ENCODE measurements at regions not wholly inside any gene's neighbourhood (a gene's known extent, or its start where the extent isn't known, plus 50 kb on each side); places are given as distances from the start of the nearest gene placed in this dataset.
A peak's percentile ranks its signal among the peaks of the same experiment; 100 is the strongest.
"Not testable (repeated sequence)": the region's sequence is repeated elsewhere in the genome, so short reads cannot be mapped to it uniquely, and the experiment has no call there.

- Histone ChIP-seq H3K36me3 (ENCODE audit: control insufficient read depth in 3 of 3, insufficient read depth in 2 of 3, low read depth in 1 of 3, low read length in 3 of 3) (no peaks in the 10 kb centered on the region), H3K27ac (ENCODE audit: low read depth in 1 of 3, low read length in 2 of 3) (no peak overlapping the region), H3K9me3 (ENCODE audit: control insufficient read depth in 2 of 2, insufficient read depth in 1 of 2, low read depth in 1 of 2, low read length in 1 of 2) (no peaks in the 10 kb centered on the region), H3K27me3 (ENCODE audit: control insufficient read depth in 3 of 3, insufficient read depth in 3 of 3, low read length in 3 of 3) (no peaks in the 10 kb centered on the region), H3K4me1 (ENCODE audit: control insufficient read depth in 3 of 3, insufficient read depth in 2 of 3, low read depth in 1 of 3, low read length in 2 of 3) (no peaks in the 10 kb centered on the region), H3K4me3 (ENCODE audit: low read depth in 1 of 3, low read length in 3 of 3) (no peak overlapping the region)
- WGBS, 3 donors, result 53 to 62% (median 58%) methylated on average over 2 of the region's 2 CpGs
- FAIRE-seq (no peak), DNase-seq (no peak)
Observed at GRCh38 chr6:130604841-130605399, 222.3 kb upstream of the SMLR1 start.

DNA sequence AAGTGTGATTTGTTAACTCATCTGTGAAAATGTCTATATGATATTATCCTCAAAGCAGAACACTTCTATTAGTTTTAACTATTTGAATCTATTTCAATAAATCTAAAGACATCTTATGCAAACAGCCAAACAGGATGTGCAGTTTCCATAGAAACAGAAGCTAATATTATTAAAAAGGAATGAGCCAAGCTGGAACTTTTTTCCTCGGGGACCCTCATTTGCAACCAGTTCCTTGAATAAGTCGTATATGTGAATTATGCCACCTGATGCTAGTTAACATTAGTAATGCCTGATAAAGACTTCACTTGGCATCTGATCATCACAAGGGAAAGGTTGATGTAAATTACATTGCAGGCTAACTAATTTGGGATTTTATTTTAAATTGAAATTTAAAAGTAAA, 216.9 kb upstream of the SMLR1 start:
- H3K27me3 ChIP-seq (ENCODE audit: control insufficient read depth in 3 of 3, insufficient read depth in 3 of 3, low read length in 3 of 3), result no peaks in the 10 kb centered on the region
- no peaks in the 10 kb centered on the region for H3K4me1 ChIP-seq (ENCODE audit: control insufficient read depth in 3 of 3, insufficient read depth in 2 of 3, low read depth in 1 of 3, low read length in 2 of 3)
- no peak overlapping the region for H3K4me3 ChIP-seq (ENCODE audit: low read depth in 1 of 3, low read length in 3 of 3)
- H3K9me3 ChIP-seq (ENCODE audit: control insufficient read depth in 2 of 2, insufficient read depth in 1 of 2, low read depth in 1 of 2, low read length in 1 of 2), result no peaks in the 10 kb centered on the region
- no peak overlapping the region for H3K27ac ChIP-seq (ENCODE audit: low read depth in 1 of 3, low read length in 2 of 3)
- DNase-seq, result no peak
- FAIRE-seq, result no peak
- WGBS, 3 donors, result 61 to 68% (median 68%) methylated on average over 2 of the region's 2 CpGs
- H3K36me3 ChIP-seq (ENCODE audit: control insufficient read depth in 3 of 3, insufficient read depth in 2 of 3, low read depth in 1 of 3, low read length in 3 of 3), result no peaks in the 10 kb centered on the region

DNA sequence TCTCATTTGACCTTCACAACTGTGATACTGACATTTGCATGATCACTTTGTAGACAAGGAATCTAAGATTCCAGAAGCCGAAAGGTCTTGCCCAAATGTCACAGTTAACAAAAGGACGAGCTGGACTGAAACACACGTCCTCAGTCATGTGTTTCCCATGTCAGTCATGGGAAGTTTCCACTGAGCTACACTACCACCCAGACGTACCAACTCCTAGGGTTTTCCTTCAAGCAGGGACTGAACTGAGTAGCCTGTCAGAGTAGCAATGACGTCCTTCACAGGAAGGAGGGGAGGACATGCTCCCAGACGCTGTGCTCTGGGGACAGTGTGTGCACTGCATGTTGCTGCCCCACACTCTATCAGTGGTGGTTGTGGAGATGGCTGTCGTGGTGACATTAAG, 215.8 kb upstream of the SMLR1 start:
- H3K36me3 ChIP-seq (ENCODE audit: control insufficient read depth in 3 of 3, insufficient read depth in 2 of 3, low read depth in 1 of 3, low read length in 3 of 3), result no peaks in the 10 kb centered on the region
- no peak for FAIRE-seq
- 61 to 77% (median 65%) methylated on average over 7 of the region's 7 CpGs for WGBS, 3 donors

GRCh38 chr6:130613176-130613575, 214.0 kb upstream of the SMLR1 start:
- DNase-seq (no peak), FAIRE-seq (no peak)
- Histone ChIP-seq H3K4me3 (ENCODE audit: low read depth in 1 of 3, low read length in 3 of 3) (no peak overlapping the region), H3K4me1 (ENCODE audit: control insufficient read depth in 3 of 3, insufficient read depth in 2 of 3, low read depth in 1 of 3, low read length in 2 of 3) (no peaks in the 10 kb centered on the region), H3K36me3 (ENCODE audit: control insufficient read depth in 3 of 3, insufficient read depth in 2 of 3, low read depth in 1 of 3, low read length in 3 of 3) (no peaks in the 10 kb centered on the region), H3K9me3 (ENCODE audit: control insufficient read depth in 2 of 2, insufficient read depth in 1 of 2, low read depth in 1 of 2, low read length in 1 of 2) (no peaks in the 10 kb centered on the region), H3K27ac (ENCODE audit: low read depth in 1 of 3, low read length in 2 of 3) (no peak overlapping the region), H3K27me3 (ENCODE audit: control insufficient read depth in 3 of 3, insufficient read depth in 3 of 3, low read length in 3 of 3) (no peaks in the 10 kb centered on the region)
- WGBS, 3 donors, result 88 to 92% (median 90%) methylated on average over 7 of the region's 7 CpGs

More for the DNA sequence above, 215.8 kb upstream of the SMLR1 start:
- no peak overlapping the region for H3K27ac ChIP-seq (ENCODE audit: low read depth in 1 of 3, low read length in 2 of 3)
- no peaks in the 10 kb centered on the region for H3K4me1 ChIP-seq (ENCODE audit: control insufficient read depth in 3 of 3, insufficient read depth in 2 of 3, low read depth in 1 of 3, low read length in 2 of 3)
- H3K27me3 ChIP-seq (ENCODE audit: control insufficient read depth in 3 of 3, insufficient read depth in 3 of 3, low read length in 3 of 3), result no peaks in the 10 kb centered on the region
- peak in 1 of 2 donors; percentile 4 for DNase-seq
- no peaks in the 10 kb centered on the region for H3K9me3 ChIP-seq (ENCODE audit: control insufficient read depth in 2 of 2, insufficient read depth in 1 of 2, low read depth in 1 of 2, low read length in 1 of 2)
- no peak overlapping the region for H3K4me3 ChIP-seq (ENCODE audit: low read depth in 1 of 3, low read length in 3 of 3)

- Histone ChIP-seq H3K27me3 (ENCODE audit: control insufficient read depth in 3 of 3, insufficient read depth in 3 of 3, low read length in 3 of 3) (no peaks in the 10 kb centered on the region), H3K4me1 (ENCODE audit: control insufficient read depth in 3 of 3, insufficient read depth in 2 of 3, low read depth in 1 of 3, low read length in 2 of 3) (no peaks in the 10 kb centered on the region), H3K9me3 (ENCODE audit: control insufficient read depth in 2 of 2, insufficient read depth in 1 of 2, low read depth in 1 of 2, low read length in 1 of 2) (no peaks in the 10 kb centered on the region), H3K4me3 (ENCODE audit: low read depth in 1 of 3, low read length in 3 of 3) (no peak overlapping the region), H3K27ac (ENCODE audit: low read depth in 1 of 3, low read length in 2 of 3) (no peak overlapping the region), H3K36me3 (ENCODE audit: control insufficient read depth in 3 of 3, insufficient read depth in 2 of 3, low read depth in 1 of 3, low read length in 3 of 3) (no peaks in the 10 kb centered on the region)
- 92 to 96% (median 95%) methylated on average over 1 of the region's 1 CpG for WGBS, 3 donors
- DNase-seq (no peak), FAIRE-seq (no peak)
Observed at GRCh38 chr6:130615816-130616215, 211.4 kb upstream of the SMLR1 start.

DNA sequence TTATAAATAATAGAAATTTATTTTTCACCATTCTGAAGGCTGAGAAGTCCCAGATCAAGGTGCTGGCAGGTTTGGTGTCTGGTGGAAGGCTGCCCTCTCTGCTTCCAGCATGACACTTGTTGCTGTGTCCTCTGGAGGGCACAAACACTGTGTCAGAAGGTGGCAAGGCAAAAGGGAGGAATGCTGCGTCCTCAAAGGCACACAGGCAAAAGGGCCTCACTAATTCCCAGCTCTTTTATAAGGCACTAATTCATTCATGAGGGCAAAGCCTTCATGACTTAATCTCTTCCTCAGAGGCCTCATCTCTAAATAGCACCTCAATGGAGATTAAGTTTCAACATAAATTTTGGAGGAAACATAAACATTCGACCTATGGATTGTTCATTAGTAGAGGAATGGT, 209.5 kb upstream of the SMLR1 start:
- H3K27ac ChIP-seq (ENCODE audit: low read depth in 1 of 3, low read length in 2 of 3), result no peak overlapping the region
- H3K4me1 ChIP-seq (ENCODE audit: control insufficient read depth in 3 of 3, insufficient read depth in 2 of 3, low read depth in 1 of 3, low read length in 2 of 3), result no peaks in the 10 kb centered on the region
- no peak for DNase-seq
- 63 to 86% (median 73%) methylated on average over 2 of the region's 2 CpGs for WGBS, 3 donors
- H3K9me3 ChIP-seq (ENCODE audit: control insufficient read depth in 2 of 2, insufficient read depth in 1 of 2, low read depth in 1 of 2, low read length in 1 of 2), result no peaks in the 10 kb centered on the region
- H3K36me3 ChIP-seq (ENCODE audit: control insufficient read depth in 3 of 3, insufficient read depth in 2 of 3, low read depth in 1 of 3, low read length in 3 of 3), result no peaks in the 10 kb centered on the region
- H3K4me3 ChIP-seq (ENCODE audit: low read depth in 1 of 3, low read length in 3 of 3), result no peak overlapping the region
- H3K27me3 ChIP-seq (ENCODE audit: control insufficient read depth in 3 of 3, insufficient read depth in 3 of 3, low read length in 3 of 3), result no peaks in the 10 kb centered on the region
- no peak for FAIRE-seq

GRCh38 chr6:130618806-130619205, 208.4 kb upstream of the SMLR1 start:
- not testable (repeated sequence) for H3K36me3 ChIP-seq (ENCODE audit: control insufficient read depth in 3 of 3, insufficient read depth in 2 of 3, low read depth in 1 of 3, low read length in 3 of 3); DNase-seq; FAIRE-seq; H3K4me1 ChIP-seq (ENCODE audit: control insufficient read depth in 3 of 3, insufficient read depth in 2 of 3, low read depth in 1 of 3, low read length in 2 of 3); H3K4me3 ChIP-seq (ENCODE audit: low read depth in 1 of 3, low read length in 3 of 3); H3K27ac ChIP-seq (ENCODE audit: low read depth in 1 of 3, low read length in 2 of 3); H3K9me3 ChIP-seq (ENCODE audit: control insufficient read depth in 2 of 2, insufficient read depth in 1 of 2, low read depth in 1 of 2, low read length in 1 of 2); H3K27me3 ChIP-seq (ENCODE audit: control insufficient read depth in 3 of 3, insufficient read depth in 3 of 3, low read length in 3 of 3)
- WGBS, 3 donors, result 71 to 86% (median 81%) methylated on average over 5 of the region's 5 CpGs

DNA sequence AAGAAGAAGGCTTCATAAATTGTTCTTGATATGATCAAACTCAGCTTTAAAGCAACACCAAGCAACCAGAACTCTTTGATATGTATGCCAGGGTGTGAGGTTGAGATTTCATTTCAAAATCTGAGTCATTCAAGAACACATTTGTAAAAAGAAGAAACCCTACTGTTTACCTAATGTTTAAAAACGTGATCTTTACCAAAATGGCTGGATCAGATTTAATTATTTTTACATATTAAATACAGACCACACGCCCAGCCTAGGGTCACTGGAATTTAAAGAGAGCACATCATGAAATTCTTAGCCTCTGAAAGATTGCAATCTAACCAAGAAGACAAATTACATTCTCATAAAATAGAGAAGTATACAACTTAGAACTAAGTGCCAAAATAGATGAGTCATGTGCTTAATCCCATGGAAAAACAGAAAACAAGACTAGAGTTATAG, 206.8 kb upstream of the SMLR1 start:
- H3K4me3 ChIP-seq (ENCODE audit: low read depth in 1 of 3, low read length in 3 of 3), result no peak overlapping the region
- H3K36me3 ChIP-seq (ENCODE audit: control insufficient read depth in 3 of 3, insufficient read depth in 2 of 3, low read depth in 1 of 3, low read length in 3 of 3), result no peaks in the 10 kb centered on the region
- no peaks in the 10 kb centered on the region for H3K4me1 ChIP-seq (ENCODE audit: control insufficient read depth in 3 of 3, insufficient read depth in 2 of 3, low read depth in 1 of 3, low read length in 2 of 3)
- H3K27ac ChIP-seq (ENCODE audit: low read depth in 1 of 3, low read length in 2 of 3), result no peak overlapping the region
- DNase-seq (no peak), FAIRE-seq (no peak)
- H3K27me3 ChIP-seq (ENCODE audit: control insufficient read depth in 3 of 3, insufficient read depth in 3 of 3, low read length in 3 of 3), result no peaks in the 10 kb centered on the region
- WGBS, 3 donors, result 59 to 66% (median 59%) methylated on average over 2 of the region's 2 CpGs
- no peaks in the 10 kb centered on the region for H3K9me3 ChIP-seq (ENCODE audit: control insufficient read depth in 2 of 2, insufficient read depth in 1 of 2, low read depth in 1 of 2, low read length in 1 of 2)

DNA sequence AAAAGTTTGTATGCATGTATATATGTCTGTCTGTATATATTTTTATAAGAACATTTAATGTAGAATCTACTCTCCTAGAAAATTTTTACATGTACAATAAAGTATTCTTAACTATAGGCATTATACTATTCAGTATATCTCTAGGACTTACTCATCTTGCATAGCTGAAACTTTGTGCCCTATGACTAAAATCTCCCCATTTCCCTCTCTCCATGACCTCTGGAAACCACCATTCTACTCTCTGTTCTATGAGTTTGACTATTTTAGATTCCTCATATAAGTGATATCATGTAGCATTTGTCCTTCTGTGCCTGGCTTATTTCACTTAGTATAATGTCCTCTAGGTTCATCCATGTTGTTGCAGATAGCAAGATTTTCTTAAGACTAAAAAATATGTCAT, 205.1 kb upstream of the SMLR1 start:
- Histone ChIP-seq H3K36me3 (ENCODE audit: control insufficient read depth in 3 of 3, insufficient read depth in 2 of 3, low read depth in 1 of 3, low read length in 3 of 3) (no peaks in the 10 kb centered on the region), H3K27ac (ENCODE audit: low read depth in 1 of 3, low read length in 2 of 3) (no peak overlapping the region), H3K4me1 (ENCODE audit: control insufficient read depth in 3 of 3, insufficient read depth in 2 of 3, low read depth in 1 of 3, low read length in 2 of 3) (no peaks in the 10 kb centered on the region), H3K27me3 (ENCODE audit: control insufficient read depth in 3 of 3, insufficient read depth in 3 of 3, low read length in 3 of 3) (no peaks in the 10 kb centered on the region), H3K4me3 (ENCODE audit: low read depth in 1 of 3, low read length in 3 of 3) (no peak overlapping the region), H3K9me3 (ENCODE audit: control insufficient read depth in 2 of 2, insufficient read depth in 1 of 2, low read depth in 1 of 2, low read length in 1 of 2) (no peaks in the 10 kb centered on the region)
- no peak for DNase-seq
- no peak for FAIRE-seq

Measured in small intestine (tissue), 7 donors.